C4-2B (cell line): ENCODE measurements at regions not wholly inside any gene's neighbourhood (a gene's known extent, or its start where the extent isn't known, plus 50 kb on each side); places are given as distances from the start of the nearest gene placed in this dataset.

Experiments used
- H3K27ac ChIP-seq: fragments of 450-650 bp; 2 replicates; pipeline ENCODE4 v1.5.1; 2017
- CTCF ChIP-seq: fragments of 450-650 bp; conservative IDR thresholded peaks from 2 replicates; pipeline ENCODE4 v1.5.1; 2017; ENCODE audit warnings: mild to moderate bottlenecking
- ZFX ChIP-seq: fragments of 450-650 bp; IDR thresholded peaks from 2 replicates; pipeline ENCODE4 v1.6.1; 2017

GRCh38 chr6:85824329-85824728, 181.6 kb upstream of the SYNCRIP start:
- H3K27ac ChIP-seq: no peak overlapping the region
- TF ChIP-seq ZFX: no peak
- no peak; the same call in 1 of the 2 replicates for TF ChIP-seq CTCF

GRCh38 chr6:85810558-85810957, 167.9 kb upstream of the SYNCRIP start:
- no peak overlapping the region for H3K27ac ChIP-seq
- no peak for TF ChIP-seq CTCF
- no peak for TF ChIP-seq ZFX

GRCh38 chr6:85803721-85804120, 161.0 kb upstream of the SYNCRIP start:
- no peak for TF ChIP-seq CTCF
- TF ChIP-seq ZFX: no peak
- H3K27ac ChIP-seq: no peak overlapping the region

- TF ChIP-seq CTCF: no peak
- TF ChIP-seq ZFX: no peak
- no peak overlapping the region for H3K27ac ChIP-seq
Measured at GRCh38 chr6:85802162-85802561, 159.5 kb upstream of the SYNCRIP start.

- H3K27ac ChIP-seq: peak overlapping the region; percentile 82
Measured at GRCh38 chr6:85798931-85799652, 156.4 kb upstream of the SYNCRIP start.

GRCh38 chr6:85797993-85798392, 155.3 kb upstream of the SYNCRIP start:
- no peak for TF ChIP-seq CTCF
- TF ChIP-seq ZFX: no peak
- H3K27ac ChIP-seq: peak overlapping the region; percentile 82

More at GRCh38 chr6:85798931-85799652, 156.4 kb upstream of the SYNCRIP start:
- TF ChIP-seq ZFX (no peak), CTCF (peak; percentile 26)

- H3K27ac ChIP-seq: no peak overlapping the region
- no peak for TF ChIP-seq ZFX
- TF ChIP-seq CTCF: no peak
Measured at GRCh38 chr6:85795945-85796344, 153.3 kb upstream of the SYNCRIP start.
